GM04504 (cell line): ENCODE measurements at regions not wholly inside any gene's neighbourhood (a gene's known extent, or its start where the extent isn't known, plus 50 kb on each side); places are given as distances from the start of the nearest gene placed in this dataset.

Experiments
- DNase-seq: peaks from one replicate; pipeline ENCODE4 v3.0.0-alpha.2; 2012; ENCODE audit warnings: low read depth

DNA sequence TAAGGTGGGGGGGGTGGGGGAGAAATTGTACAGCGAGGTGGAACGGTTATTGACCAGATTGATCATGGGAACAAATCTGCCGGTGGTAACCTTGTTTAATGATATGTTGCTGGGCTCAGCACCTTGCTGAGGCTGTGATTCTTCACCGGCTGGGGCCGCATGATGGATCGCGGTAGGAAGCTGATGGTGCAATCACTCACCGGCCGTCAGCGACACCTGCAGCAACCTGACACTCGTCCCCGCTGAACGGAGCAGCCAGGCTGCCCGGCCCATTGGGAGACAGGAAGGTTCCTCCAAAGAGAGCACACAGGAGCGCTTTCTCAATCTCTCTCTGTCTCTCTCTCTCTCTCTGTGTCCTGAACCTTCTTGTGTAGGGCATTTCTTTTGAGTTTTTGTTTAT is 128.5 kb upstream of the RRP15 start:
- no peak for DNase-seq

DNA sequence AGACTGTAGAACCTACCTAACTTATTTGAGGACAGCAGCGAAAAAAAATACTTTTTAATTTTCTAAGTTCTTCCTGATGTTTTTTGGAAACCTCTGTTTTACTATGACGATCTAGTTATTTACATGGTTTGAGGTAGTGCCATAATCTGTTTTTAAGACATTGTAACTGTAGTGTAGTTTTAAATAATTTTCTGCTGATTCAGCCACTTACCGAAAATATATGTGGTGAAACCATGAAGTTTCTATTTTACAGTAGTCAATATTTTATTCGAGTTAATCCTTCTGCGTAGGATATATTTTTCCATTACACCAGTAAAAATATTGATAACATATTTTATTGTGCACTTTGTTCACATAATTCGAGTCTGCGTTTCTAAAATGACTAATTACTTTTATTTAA is 121.7 kb upstream of the RRP15 start:
- no peak for DNase-seq

DNA sequence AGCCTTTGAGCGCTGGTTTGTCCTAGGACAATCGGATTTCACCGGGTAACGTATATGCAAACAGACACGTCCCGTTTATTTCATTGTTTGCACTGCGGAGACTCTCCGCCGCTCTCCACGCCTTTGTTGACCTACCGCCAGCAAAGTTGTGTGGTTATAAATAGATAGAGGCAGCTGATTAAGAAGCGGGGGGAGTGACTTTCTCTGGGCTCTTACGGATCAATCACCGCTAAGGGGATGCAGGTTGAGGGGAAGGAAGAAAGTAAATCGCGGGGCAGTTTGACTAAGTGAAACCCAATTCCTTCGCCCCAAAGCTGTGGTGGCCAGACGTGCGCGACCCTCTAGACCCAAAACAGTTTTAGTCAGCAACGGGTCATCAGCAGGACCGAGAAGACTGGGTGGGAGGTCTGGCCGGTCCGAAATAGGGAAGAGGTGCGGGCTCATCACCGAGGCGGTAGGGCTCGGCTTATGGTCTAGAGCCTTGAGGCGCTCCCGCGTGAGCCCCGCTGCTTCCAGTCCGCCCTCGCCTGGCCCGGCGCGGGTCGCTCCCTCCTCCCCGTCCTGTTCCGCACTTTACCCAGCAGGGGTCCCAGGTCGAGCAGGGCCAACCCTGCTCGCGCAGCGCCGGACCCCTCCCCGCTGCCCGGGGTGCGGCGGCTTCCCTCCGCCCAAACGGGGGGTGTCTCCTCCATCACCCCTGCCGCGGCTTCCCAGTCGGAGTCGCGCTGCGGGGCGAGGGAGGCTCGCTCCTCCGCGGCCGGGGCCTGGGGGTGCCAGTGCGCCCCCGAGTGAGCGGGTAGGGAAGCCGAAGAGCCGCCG is 120.8 kb upstream of the RRP15 start:
- no peak for DNase-seq

DNA sequence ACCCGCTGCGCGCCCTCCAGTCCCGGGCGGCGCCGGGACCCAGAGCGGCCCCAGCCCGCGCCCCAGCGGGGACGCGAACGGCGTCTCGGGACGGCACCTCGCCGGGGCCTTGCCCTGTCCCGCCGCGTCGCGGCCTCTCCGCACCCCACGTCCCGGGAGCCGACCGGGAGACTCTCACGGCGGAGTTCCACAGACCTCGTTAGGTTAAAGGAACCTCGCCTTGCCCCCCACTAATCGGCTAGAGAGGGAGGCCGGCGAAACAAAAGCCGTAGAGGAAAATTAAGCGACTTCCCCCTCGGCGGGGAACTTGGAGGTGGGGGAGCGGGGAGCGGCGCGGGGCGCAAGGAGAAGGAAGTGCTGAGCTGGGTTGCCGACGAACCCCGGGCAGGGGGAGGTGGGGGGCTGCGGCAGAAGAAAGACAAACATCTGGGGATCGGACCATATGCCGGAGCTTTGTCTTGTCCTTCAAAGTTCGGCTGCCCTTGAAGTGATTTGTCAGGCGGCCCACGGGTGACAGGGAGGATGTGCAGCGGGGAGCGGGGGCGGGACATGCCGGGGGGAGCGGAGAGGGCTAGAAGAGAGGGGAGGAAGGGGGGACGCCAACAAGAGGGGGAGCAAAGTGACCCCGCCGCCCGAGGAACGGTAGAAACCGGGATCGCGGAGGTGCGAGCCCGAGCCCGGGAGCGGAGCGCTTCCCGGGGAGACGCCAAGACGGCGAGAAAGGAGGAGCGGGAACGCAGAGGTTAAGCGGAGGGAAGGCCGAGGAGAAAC is 120.0 kb upstream of the RRP15 start:
- no peak for DNase-seq

DNA sequence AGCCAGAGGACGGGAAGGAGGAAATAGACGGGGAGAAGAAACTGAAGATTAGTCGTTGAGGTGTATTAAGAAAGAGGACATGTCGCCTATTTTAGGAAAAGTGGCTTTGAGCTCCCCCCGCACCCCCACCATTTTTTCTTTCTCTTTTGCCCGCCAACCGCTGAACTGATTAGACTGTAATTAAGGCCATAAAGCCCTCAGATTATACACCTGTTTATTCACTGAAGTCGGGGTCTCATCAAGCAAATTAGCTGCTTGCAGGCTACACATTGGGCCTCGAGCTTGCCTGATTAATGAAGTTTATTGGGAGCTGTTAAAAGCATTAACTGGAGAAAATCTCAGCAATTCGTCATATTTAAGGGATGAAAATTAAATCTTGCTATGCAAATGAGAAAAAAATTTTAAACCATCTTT is 119.4 kb upstream of the RRP15 start:
- no peak for DNase-seq

DNA sequence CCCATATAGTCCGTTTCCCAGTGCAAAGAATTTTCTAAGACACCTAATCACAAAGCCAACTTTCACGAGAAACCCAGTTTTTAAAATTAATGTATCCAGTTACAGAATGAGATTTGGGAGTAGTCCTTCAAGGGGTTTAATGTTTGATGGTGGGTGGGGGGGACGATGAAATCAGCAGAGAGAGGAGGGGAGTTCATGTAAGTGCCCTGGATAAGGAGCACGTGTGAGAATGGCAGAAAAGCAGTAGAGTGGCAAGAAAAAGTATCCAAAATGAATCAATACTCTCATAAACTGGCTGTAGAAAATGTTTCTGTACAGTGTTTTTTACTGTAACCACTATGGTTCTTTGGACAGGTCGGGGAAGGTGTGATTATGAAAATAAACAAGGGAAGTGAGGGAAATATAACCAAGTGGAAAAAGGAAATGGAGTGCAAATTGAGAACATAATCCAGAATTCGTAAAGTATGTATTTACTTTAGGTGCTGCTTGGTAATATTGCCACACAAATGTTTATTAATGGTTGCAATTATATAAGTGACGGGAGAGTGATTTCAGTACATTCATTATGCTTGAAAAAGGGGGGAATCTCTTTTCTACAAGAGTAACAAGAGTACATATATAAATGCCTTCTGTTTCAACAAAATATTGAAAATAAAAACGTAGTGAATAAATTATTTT is 118.7 kb upstream of the RRP15 start:
- no peak for DNase-seq

DNA sequence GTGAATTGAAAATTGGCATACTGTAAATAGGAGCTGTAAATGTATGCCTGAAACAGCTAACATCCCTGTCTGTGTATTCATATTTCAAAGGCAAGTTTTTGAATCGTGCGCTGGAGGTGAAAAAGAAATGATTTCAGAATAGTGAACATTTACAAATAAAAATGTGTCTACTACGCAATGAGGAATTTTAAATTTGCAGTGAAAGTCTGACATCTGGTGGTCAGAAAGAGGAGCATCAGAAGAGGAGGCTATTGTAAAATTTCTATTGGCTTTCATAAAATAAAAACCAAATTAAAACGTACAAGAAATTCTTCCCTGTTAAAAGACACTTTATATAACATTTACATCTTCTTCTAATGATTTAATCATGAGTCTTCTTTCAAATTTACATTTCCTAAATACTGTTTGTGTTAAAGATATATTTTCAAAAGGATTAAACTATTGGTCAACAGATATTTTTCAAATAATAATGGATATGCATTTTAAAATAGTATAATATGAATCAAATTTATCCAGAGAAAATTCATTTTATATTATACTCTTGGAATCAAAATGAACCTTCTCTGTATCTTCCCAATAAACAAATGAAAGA is 113.7 kb upstream of the RRP15 start:
- DNase-seq = peak; percentile 21

DNA sequence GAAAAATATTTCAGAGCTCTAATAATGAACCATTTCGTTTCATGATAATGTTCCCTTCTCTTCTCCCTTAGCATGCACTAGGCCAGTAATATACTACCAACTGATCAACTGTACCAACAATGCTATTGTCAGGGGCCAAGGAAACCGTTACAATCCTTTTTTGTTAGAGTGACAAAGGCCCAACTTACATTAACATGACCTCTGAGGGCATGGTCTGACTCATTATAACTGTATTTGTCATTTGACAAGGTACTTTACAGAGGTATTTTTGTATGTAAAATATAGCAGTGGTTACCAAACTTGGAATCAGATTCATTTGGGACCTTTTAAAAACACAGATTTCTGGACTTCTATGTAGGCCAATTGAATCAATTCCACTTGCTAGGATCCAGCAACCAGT is 102.6 kb upstream of the RRP15 start:
- no peak for DNase-seq

DNA sequence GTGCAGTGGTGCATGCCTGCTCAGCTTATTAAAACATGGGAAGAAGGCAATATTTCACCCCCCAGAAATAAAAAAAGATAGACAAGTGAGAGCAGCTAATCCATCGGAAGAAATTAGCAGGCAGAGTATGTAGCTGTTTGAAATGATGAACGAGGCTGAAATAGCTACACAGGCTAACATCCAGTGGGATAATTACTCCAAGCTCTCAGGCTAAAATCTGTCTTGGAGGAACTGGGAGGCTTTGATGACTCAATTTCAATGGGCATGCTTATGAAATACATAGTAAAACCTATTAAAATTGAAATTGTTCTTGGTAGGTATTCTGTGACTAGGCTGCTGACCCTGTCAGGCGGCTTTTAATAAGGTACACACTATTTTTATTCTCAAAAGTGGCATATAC is 84.1 kb upstream of the RRP15 start:
- peak; percentile 24 for DNase-seq

DNA sequence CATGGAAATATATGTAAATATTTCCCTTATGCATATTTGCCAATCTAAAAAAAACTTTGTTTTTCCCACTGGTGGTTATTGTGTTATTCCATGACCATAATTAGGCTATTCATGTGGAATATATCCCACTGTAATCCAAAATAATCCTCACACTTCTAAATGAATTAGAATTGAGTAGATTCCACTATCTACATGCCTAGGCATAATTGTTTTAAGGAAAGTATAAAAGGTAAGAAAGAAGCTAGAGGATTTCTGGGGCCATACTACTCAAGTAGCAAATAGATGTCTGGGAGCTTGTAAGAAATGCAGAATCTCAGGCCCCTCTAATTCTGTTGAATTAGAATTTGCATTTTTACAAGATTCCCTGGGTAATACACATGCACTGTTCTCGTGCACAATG is 83.5 kb upstream of the RRP15 start:
- DNase-seq = no peak

DNA sequence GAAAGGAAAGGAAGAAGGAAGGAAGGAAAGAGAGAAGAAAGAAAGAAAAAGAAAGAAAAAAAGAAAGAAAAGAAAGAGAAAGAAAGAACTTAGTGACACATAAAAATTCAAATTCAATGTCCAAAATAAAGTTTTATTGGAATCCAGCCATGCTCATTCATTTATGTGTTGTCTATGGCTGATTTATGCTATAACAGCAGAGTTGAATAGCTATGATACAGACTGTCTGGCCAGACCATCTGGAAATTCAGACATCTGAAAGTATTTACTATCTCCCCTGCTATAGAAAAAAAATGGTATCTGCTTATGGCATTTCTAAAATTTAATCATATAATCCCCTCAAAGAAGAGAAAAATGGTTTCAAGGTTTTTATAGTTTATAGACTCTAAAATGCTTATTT is 79.4 kb upstream of the RRP15 start:
- DNase-seq = no peak

DNA sequence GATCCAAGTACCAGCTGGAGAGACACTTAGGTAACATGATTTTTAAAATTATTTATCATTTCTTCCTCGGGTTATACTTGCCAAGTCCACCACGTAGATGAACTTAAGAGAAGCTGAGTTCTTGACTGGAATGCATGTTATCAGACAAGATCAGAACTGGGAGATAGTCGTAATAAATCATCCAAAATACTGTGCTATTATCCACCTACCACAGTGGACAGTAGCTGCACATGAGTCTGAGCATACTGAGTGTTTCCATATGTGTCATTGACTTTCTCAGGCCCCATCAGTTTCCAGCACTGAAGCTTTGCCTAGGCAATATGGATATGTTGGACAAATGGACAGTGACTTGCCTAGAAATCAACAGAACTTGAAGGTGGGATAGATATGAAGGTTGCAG is 77.9 kb upstream of the RRP15 start:
- peak; percentile 28 for DNase-seq

DNA sequence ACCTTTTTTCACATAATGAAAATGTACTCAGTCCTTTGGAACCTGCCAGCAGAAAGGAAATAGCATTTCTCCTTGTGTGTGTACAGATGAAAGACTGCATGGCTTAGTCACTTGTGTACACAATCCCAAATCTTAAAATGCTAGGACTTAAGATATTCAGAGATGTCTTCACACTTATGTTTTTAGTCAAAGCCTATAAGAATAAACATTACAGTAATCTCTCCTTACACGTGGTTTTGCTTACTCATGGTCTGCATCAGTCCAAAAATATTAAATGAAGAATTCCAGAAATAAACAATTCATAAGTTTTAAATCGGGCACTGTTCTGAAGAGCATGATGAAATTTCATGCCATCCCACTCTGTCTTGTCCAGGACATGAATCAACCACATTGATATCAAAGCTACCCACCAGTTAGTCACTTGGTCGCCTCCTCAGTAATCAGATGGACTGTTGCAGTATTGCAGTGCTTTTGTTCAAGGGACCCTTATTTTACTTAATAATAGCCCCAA is 75.7 kb upstream of the RRP15 start:
- peak; percentile 38 for DNase-seq

DNA sequence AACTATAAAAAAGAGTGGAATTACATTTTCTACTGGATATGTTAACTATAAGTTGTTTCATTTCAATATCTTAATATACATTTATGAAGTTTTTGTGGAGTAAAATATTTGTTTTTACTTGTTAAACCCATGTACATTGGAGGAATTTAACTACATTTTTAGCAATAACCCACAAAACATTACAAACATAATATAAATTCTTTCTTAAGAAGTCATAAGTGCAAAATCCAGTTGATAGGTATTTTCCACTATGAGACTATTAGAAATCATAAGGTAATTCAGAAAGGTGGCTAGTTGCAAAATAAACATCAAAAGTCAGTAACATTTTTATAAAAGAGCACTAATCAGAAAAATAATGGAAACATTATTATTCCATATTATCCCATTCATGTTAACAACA is 73.9 kb upstream of the RRP15 start:
- no peak for DNase-seq

DNA sequence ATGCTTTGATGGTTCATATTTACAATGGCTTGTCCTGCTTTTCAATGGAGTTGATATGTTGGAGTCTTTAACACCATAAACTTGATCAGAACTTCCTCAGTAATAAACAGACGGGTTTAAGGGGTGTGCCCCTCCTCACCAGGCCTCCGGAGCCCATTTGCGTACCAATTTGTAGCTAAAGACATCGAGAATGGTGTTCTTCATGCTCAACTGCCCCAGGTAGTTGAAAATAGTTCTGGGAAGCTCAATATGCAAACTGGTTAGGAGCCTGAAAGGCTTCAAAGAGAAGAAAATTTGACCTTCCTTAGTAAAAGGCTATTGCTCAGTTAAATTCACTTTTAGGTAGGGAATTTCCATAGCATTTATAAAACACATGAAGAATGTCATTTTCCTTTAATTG is 68.1 kb upstream of the RRP15 start:
- no peak for DNase-seq

DNA sequence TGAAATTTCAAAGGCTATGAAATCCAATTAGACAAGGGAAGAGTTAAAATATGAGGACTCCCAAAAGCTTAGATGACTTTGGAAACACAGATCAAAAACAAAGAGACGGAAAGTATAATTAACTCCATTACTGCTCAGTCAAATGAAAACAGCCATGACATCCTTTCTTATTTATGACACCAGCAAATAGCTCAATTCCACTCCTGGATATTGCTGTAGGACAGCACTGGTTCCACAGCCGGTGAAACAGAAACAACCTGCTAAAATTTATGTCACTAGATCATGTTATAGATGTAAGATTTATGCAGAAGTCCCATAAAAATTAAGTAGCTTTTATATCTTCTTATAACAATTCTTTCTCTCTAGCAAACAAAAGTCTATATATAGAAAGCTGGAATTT is 65.6 kb upstream of the RRP15 start:
- DNase-seq = no peak

DNA sequence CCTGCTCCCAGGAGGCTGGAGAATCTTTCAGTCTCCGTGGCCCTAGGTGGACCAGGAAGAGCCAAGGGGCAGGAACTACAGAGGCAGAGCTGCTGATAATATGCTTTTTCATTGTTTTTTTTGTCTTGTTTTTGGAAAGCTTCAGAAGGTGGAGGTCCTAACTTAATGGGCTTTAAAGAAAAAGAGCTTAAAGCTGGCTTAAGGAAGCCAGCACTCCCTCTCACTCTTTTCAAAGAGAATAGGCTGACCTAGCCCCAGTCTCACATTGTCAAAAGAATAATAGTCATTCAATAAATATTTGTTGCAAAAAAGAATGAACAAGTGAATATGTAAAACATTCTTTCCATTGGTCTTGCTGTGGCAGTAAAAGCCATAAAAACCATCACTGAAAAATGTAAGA is 61.0 kb upstream of the RRP15 start:
- DNase-seq = no peak

DNA sequence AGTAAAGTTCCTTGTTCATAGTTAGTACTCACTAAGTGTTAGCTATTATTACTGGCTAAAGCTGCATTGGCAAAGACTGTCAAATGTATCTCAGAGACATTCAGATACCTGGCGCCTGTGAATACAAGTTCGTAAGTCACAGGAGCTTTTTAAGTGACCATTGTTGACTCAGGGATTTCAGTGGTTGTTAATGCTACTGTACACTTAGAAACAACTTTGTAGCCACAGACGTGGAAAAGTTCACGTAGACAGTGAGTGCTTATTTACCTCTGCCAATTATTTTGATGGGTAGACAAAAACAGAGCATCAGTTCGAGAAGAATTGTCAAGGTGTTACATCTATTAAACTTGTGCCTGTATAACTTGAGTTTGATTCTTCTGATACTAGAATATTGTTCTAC is 59.1 kb upstream of the RRP15 start:
- no peak for DNase-seq
